Testis (tissue), 2 donors: ENCODE measurements at regions not wholly inside any gene's neighbourhood (a gene's known extent, or its start where the extent isn't known, plus 50 kb on each side); places are given as distances from the start of the nearest gene placed in this dataset.

Experiments used
- DNase-seq: peaks from one replicate; pipeline ENCODE4 v3.0.0-alpha.2; 2019
- H3K27ac ChIP-seq, 2 donors: fragments of 200-600 bp; sonication (generic); one replicate each; pipeline ENCODE4 v1.5.1; 2019
- H3K27me3 ChIP-seq: fragments of 200-600 bp; sonication (generic); one replicate; pipeline ENCODE4 v1.5.1; 2019
- H3K36me3 ChIP-seq: fragments of 200-600 bp; sonication (generic); one replicate; pipeline ENCODE4 v1.5.1; 2017; ENCODE audit warnings: low read depth; ENCODE audit errors: missing control alignments
- H3K4me1 ChIP-seq: fragments of 200-600 bp; sonication (generic); one replicate; pipeline ENCODE4 v1.5.1; 2019
- H3K4me3 ChIP-seq, 2 donors: fragments of 200-600 bp; sonication (generic); one replicate each; pipeline ENCODE4 v1.5.1; 2017 to 2019
- H3K9me3 ChIP-seq: fragments of 200-600 bp; sonication (generic); one replicate; pipeline ENCODE4 v1.5.1; 2017
- POLR2A ChIP-seq: fragments of 450-650 bp; IDR thresholded peaks from one replicate; pipeline ENCODE4 v1.6.1; 2017; ENCODE audit warnings: antibody characterized with exemption, mild to moderate bottlenecking, moderate library complexity
- WGBS, 2 donors: methylation state at CpG; one replicate each; pipeline ENCODE4 v1.1.5; 2018; 5-methylcytosine and 5-hydroxymethylcytosine counted together
- intact Hi-C: fragments of 100-400 bp; cut with DNase I; formaldehyde crosslinking; loops from one replicate; pipeline ENCODE4 v1.15.1; 2023; ENCODE audit warnings: low total_unique reads
- TF ChIP-seq, protein P1 (sequence below), 3 experiments: fragments of 450-650 bp in 2 of 3; fragments of 200-600 bp in 1 of 3; sonication (generic) in 1 of 3; IDR thresholded peaks; one replicate each; pipeline ENCODE4 v1.5.1; 2016 to 2019; ENCODE audit warnings: antibody characterized with exemption in 3 of 3, mild to moderate bottlenecking in 2 of 3, moderate library complexity in 1 of 3

GRCh38 chr7:96831446-96831845, 121.8 kb upstream of the SEM1 start:
- no peaks in the 10 kb centered on the region for H3K9me3 ChIP-seq
- intact Hi-C loops: no loop called here
- no peak for DNase-seq
- H3K4me3 ChIP-seq: no peak overlapping the region
- no peak for TF ChIP-seq POLR2A
- TF ChIP-seq, protein P1, sequence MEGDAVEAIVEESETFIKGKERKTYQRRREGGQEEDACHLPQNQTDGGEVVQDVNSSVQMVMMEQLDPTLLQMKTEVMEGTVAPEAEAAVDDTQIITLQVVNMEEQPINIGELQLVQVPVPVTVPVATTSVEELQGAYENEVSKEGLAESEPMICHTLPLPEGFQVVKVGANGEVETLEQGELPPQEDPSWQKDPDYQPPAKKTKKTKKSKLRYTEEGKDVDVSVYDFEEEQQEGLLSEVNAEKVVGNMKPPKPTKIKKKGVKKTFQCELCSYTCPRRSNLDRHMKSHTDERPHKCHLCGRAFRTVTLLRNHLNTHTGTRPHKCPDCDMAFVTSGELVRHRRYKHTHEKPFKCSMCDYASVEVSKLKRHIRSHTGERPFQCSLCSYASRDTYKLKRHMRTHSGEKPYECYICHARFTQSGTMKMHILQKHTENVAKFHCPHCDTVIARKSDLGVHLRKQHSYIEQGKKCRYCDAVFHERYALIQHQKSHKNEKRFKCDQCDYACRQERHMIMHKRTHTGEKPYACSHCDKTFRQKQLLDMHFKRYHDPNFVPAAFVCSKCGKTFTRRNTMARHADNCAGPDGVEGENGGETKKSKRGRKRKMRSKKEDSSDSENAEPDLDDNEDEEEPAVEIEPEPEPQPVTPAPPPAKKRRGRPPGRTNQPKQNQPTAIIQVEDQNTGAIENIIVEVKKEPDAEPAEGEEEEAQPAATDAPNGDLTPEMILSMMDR (IDR thresholded peaks at IDR 0.05): no peak
- H3K36me3 ChIP-seq: no peaks in the 10 kb centered on the region
- H3K4me1 ChIP-seq: peaks cover 4% of the 10 kb centered on the region
- H3K27ac ChIP-seq: no peak overlapping the region
- no peaks in the 10 kb centered on the region for H3K27me3 ChIP-seq
- 77% methylated on average over 2 of the region's 2 CpGs for WGBS, 2 donors

GRCh38 chr7:96832092-96832662, 122.5 kb upstream of the SEM1 start:
- H3K4me1 ChIP-seq: peaks cover 4% of the 10 kb centered on the region
- no peak overlapping the region for H3K27ac ChIP-seq
- H3K36me3 ChIP-seq: no peaks in the 10 kb centered on the region
- TF ChIP-seq POLR2A: no peak
- TF ChIP-seq, protein P1 (IDR thresholded peaks at IDR 0.05): no peak
- WGBS, 2 donors: 86 to 92% methylated on average over 1 of the region's 1 CpG
- no peaks in the 10 kb centered on the region for H3K9me3 ChIP-seq
- H3K4me3 ChIP-seq: no peak overlapping the region
- intact Hi-C loops: no loop called here
- no peaks in the 10 kb centered on the region for H3K27me3 ChIP-seq
- DNase-seq: no peak

GRCh38 chr7:96833676-96834453, 124.2 kb upstream of the SEM1 start:
- no peak for DNase-seq
- Histone ChIP-seq H3K27ac (no peak overlapping the region), H3K4me1 (peaks cover 4% of the 10 kb centered on the region), H3K9me3 (no peaks in the 10 kb centered on the region), H3K27me3 (no peaks in the 10 kb centered on the region), H3K4me3 (no peak overlapping the region), H3K36me3 (no peaks in the 10 kb centered on the region)
- intact Hi-C loops: no loop called here
- WGBS, 2 donors: 48 to 55% methylated on average over 8 of the region's 8 CpGs
- TF ChIP-seq POLR2A: no peak
- TF ChIP-seq, protein P1 (IDR thresholded peaks at IDR 0.05): no peak

GRCh38 chr7:96836456-96836855, 126.8 kb upstream of the SEM1 start:
- H3K36me3 ChIP-seq: no peaks in the 10 kb centered on the region
- no peak for TF ChIP-seq POLR2A
- TF ChIP-seq, protein P1 (IDR thresholded peaks at IDR 0.05): no peak
- no peak overlapping the region for H3K27ac ChIP-seq
- no peaks in the 10 kb centered on the region for H3K9me3 ChIP-seq
- 61 to 66% methylated on average over 3 of the region's 3 CpGs for WGBS, 2 donors
- H3K27me3 ChIP-seq: no peaks in the 10 kb centered on the region
- no peak overlapping the region for H3K4me3 ChIP-seq
- no peak for DNase-seq
- peaks cover 4% of the 10 kb centered on the region for H3K4me1 ChIP-seq
- intact Hi-C loops: no loop called here

DNA sequence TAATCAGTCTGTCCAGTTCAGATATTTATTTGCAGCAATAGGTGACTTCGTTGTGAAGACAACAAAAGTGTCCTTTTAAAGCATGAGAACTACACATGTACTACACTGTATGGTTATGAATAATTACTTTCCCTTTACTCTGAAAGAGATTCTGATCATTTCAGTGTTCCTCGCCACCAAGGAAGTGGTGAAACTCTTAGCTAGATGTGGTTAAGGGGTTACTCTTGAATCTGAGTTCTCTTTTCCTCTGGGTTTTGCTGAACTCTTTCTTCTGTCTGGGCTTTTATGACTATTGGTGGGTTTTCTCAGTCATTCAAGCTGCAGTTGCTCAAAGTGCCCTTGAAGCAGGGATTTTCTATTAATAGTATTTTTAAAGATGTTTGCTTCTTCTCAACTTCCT, 127.9 kb upstream of the SEM1 start:
- no peak overlapping the region for H3K27ac ChIP-seq
- H3K27me3 ChIP-seq: no peaks in the 10 kb centered on the region
- H3K4me3 ChIP-seq: no peak overlapping the region
- H3K4me1 ChIP-seq: peaks cover 4% of the 10 kb centered on the region
- no peaks in the 10 kb centered on the region for H3K9me3 ChIP-seq
- TF ChIP-seq, protein P1 (IDR thresholded peaks at IDR 0.05): no peak
- no peak for TF ChIP-seq POLR2A
- DNase-seq: no peak
- WGBS, 2 donors: 62 to 68% methylated on average over 2 of the region's 2 CpGs
- no peaks in the 10 kb centered on the region for H3K36me3 ChIP-seq
- intact Hi-C loops: no loop called here
